ENCODE measurements at regions not wholly inside any gene's neighbourhood (a gene's known extent, or its start where the extent isn't known, plus 50 kb on each side); places are given as distances from the start of the nearest gene placed in this dataset.

DNA sequence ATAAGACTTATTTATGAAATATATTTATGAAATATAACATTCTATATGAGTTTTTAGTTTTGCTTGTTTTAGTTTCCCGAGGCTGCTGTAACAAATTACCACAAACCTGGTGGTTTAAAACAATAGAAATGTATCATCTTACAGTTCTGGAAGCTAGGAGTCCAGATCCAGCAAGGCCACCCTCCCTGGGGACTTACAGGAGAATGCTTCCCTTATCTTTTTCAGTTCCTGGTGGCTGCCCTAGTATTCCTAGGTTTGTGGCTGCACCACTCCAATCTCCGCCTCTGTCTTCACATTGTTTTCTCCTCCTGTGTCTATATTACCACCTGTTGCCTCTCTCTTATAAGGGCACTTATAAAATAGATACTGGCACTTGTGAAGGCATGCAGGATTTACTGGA, 877.8 kb downstream of the TUSC7 start:
- TF ChIP-seq, protein P1, sequence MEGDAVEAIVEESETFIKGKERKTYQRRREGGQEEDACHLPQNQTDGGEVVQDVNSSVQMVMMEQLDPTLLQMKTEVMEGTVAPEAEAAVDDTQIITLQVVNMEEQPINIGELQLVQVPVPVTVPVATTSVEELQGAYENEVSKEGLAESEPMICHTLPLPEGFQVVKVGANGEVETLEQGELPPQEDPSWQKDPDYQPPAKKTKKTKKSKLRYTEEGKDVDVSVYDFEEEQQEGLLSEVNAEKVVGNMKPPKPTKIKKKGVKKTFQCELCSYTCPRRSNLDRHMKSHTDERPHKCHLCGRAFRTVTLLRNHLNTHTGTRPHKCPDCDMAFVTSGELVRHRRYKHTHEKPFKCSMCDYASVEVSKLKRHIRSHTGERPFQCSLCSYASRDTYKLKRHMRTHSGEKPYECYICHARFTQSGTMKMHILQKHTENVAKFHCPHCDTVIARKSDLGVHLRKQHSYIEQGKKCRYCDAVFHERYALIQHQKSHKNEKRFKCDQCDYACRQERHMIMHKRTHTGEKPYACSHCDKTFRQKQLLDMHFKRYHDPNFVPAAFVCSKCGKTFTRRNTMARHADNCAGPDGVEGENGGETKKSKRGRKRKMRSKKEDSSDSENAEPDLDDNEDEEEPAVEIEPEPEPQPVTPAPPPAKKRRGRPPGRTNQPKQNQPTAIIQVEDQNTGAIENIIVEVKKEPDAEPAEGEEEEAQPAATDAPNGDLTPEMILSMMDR (IDR thresholded peaks at IDR 0.05), result no peak
- TF ChIP-seq POLR2A (IDR thresholded peaks at IDR 0.05), result no peak

Measured in thyroid gland (tissue), 4 donors.